GM13976 (cell line): ENCODE measurements at regions not wholly inside any gene's neighbourhood (a gene's known extent, or its start where the extent isn't known, plus 50 kb on each side); places are given as distances from the start of the nearest gene placed in this dataset.

ENCODE experiments used
- DNase-seq: peaks from one replicate; pipeline ENCODE4 v3.0.0; 2012; ENCODE audit warnings: low spot score
- in situ Hi-C: fragments of 300-500 bp; cut with MboI; formaldehyde crosslinking; loops from one replicate; pipeline ENCODE4 v1.12.0; 2022; ENCODE audit warnings: low sequenced_read_pairs, mixed read lengths, inconsistent platforms; ENCODE audit not compliant: unreplicated experiment
- TF ChIP-seq, protein P1 (sequence below): IDR thresholded peaks from 2 replicates; pipeline ENCODE4 v1.5.1; 2012; ENCODE audit warnings: borderline replicate concordance, mild to moderate bottlenecking; ENCODE audit not compliant: insufficient read depth; ENCODE audit errors: extremely low read depth, missing control alignments, control extremely low read depth

DNA sequence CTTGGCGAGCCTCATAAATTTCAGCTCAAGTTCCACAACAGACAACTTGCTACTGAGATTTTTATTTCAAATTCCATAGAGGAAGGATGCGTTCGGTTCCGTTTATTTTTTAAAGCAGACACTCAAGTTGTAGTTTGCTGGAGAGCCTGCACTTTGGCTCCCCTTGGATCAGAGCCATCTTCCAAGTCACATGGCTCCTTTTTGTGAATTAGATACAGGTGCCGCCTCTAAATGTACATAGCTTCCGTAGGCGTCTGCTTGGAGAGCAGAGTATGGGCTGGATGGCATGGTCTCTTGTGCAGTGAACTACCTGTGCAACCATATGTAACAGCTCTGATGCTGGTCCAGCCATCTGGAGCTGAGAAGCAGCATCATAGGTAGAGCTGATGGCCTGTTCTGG lies 73.9 kb upstream of the WWC1 start:
- TF ChIP-seq, protein P1, sequence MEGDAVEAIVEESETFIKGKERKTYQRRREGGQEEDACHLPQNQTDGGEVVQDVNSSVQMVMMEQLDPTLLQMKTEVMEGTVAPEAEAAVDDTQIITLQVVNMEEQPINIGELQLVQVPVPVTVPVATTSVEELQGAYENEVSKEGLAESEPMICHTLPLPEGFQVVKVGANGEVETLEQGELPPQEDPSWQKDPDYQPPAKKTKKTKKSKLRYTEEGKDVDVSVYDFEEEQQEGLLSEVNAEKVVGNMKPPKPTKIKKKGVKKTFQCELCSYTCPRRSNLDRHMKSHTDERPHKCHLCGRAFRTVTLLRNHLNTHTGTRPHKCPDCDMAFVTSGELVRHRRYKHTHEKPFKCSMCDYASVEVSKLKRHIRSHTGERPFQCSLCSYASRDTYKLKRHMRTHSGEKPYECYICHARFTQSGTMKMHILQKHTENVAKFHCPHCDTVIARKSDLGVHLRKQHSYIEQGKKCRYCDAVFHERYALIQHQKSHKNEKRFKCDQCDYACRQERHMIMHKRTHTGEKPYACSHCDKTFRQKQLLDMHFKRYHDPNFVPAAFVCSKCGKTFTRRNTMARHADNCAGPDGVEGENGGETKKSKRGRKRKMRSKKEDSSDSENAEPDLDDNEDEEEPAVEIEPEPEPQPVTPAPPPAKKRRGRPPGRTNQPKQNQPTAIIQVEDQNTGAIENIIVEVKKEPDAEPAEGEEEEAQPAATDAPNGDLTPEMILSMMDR, result no peak
- in situ Hi-C loops, result loop anchor here (10.0 kb wide), 1 partner anchor 493 kb away; no protein-coding TSS in a partner anchor
- no peak for DNase-seq

DNA sequence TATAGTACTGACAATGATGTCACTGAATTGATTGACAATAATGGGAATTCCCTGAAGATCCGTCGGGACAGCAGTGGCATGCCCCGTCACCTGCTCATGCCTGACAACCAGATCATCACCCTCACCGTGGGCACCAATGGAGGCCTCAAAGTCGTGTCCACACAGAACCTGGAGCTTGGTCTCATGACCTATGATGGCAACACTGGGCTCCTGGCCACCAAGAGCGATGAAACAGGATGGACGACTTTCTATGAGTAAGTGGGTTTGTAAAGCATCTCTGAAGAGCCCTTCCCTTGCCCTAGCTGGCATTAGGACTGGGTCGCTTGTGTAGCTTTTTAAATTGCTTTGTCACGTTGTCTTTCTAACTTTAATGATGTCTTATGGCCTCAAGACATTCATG lies 72.7 kb upstream of the WWC1 start:
- in situ Hi-C loops, result loop anchor here (10.0 kb wide), 1 partner anchor 494 kb away; no protein-coding TSS in a partner anchor
- no peak for DNase-seq
- TF ChIP-seq, protein P1, result no peak

DNA sequence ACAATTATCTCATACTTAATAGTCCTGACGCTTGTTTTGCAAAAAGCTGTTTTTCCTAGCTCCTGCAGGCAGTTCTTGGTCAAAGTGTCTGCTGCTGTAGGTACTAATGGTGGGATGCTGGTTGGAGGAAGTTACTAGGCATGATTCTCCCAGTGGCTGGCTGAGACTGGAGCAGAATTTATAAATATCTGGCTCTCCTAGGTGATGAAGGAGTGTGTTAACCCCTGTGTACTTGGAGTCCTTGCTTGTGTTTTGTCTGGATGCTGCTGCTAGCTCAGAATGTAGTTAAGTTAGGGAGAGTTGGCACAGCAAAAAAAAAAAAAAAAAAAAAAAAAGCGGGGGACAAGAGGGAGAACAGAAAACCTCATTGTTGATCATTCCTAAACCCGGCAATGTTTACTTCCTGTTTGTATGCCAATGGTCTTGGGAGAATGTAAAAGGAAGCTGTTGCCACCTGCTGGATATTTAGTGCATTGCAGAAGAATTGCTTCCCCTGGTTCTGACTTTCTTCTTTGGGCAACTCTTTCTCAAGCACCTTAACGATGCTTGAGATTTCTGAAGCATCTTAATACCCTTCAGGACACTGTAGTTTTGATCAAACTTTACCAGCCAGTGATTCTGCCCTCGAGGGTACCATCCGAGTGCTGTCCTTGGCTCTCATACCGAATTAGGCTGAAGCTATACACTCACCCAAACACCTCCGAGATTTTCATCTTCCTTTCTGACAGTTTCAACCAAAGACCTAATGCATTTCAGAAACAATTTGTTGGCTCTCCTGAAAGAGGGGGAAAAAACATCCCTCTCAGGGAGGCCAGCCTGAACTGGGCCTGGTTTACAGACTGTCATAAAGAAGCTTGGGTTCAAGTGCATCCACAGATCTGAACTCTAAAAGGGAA lies 71.7 kb upstream of the WWC1 start:
- in situ Hi-C loops, result loop anchor here (5.0 to 10.0 kb wide), 2 partner anchors 102 to 495 kb away; no protein-coding TSS in a partner anchor
- TF ChIP-seq, protein P1, result peak; percentile 87
- DNase-seq, result peak; percentile 81

DNA sequence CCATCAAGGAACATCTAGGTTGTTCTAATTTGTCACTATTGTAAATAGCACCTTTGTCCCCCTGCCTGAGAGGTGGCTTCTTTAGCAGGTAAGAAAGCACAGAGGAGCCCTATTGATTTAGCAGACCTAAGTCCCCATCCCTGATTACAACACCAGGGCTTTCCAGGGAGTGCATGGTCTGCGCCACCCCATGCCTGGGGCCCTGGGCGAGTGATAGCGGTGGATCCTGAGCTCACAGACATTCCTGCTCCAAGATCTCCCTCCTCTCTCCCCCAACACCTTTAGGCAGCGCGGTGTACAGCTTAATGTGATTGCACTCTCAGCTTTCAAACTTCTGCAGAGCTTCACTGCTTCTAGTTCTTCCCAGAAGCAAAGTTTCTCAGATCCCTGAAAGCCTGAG lies 67.4 kb upstream of the WWC1 start:
- no peak for DNase-seq
- TF ChIP-seq, protein P1, result no peak
- in situ Hi-C loops, result loop anchor here (5.0 kb wide), 1 partner anchor 107 kb away; no protein-coding TSS in a partner anchor

GRCh38 chr5:168226012-168226411 lies 65.4 kb upstream of the WWC1 start:
- DNase-seq, result no peak
- TF ChIP-seq, protein P1, result no peak
- in situ Hi-C loops, result no loop called here

DNA sequence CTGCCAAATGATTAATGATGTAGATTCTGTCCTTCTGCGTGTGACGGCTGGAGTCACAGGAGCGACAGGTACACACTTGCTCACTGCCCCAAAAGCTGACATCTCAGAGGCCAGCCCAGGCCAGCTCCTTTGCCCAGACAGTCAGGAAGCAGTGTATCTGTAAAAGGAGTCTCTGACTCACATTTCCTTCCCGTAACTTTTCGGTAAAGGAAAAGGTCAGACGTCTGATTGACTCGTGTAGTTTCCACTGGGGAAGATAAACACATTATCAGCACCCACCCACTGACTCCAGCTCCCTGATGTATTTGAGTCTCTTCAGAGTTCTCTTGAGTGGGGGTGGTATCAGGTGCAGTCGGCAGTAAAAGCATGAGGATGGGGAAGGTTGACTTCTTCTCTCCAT lies 64.4 kb upstream of the WWC1 start:
- TF ChIP-seq, protein P1, result no peak
- in situ Hi-C loops, result no loop called here
- DNase-seq, result no peak
